Skeletal muscle satellite cell (primary cell): ENCODE measurements at regions not wholly inside any gene's neighbourhood (a gene's known extent, or its start where the extent isn't known, plus 50 kb on each side); places are given as distances from the start of the nearest gene placed in this dataset.

Experiments
- H3K27me3 ChIP-seq: 2 replicates; pipeline ENCODE4 v1.7.0; 2013; ENCODE audit warnings: low read length; ENCODE audit not compliant: control insufficient read depth, insufficient read depth
- H3K36me3 ChIP-seq: 2 replicates; pipeline ENCODE4 v1.7.0; 2013; ENCODE audit warnings: mild to moderate bottlenecking, control low read depth, low read length; ENCODE audit not compliant: insufficient read depth
- H3K4me1 ChIP-seq: 2 replicates; pipeline ENCODE4 v1.7.0; 2013; ENCODE audit warnings: low read length; ENCODE audit not compliant: control insufficient read depth, insufficient read depth
- H3K4me2 ChIP-seq: 2 replicates; pipeline ENCODE4 v1.7.0; 2013; ENCODE audit warnings: mild to moderate bottlenecking, low read length
- H3K4me3 ChIP-seq: 2 replicates; pipeline ENCODE4 v1.7.0; 2013; ENCODE audit warnings: low read length
- H3K9ac ChIP-seq: 2 replicates; pipeline ENCODE4 v1.7.0; 2013; ENCODE audit warnings: mild to moderate bottlenecking, low read depth, low read length, moderate library complexity
- H3K9me3 ChIP-seq: replicated peaks from 2 replicates; pipeline ENCODE4 v1.7.0; 2013; ENCODE audit warnings: mild to moderate bottlenecking, control low read depth, low read length

DNA sequence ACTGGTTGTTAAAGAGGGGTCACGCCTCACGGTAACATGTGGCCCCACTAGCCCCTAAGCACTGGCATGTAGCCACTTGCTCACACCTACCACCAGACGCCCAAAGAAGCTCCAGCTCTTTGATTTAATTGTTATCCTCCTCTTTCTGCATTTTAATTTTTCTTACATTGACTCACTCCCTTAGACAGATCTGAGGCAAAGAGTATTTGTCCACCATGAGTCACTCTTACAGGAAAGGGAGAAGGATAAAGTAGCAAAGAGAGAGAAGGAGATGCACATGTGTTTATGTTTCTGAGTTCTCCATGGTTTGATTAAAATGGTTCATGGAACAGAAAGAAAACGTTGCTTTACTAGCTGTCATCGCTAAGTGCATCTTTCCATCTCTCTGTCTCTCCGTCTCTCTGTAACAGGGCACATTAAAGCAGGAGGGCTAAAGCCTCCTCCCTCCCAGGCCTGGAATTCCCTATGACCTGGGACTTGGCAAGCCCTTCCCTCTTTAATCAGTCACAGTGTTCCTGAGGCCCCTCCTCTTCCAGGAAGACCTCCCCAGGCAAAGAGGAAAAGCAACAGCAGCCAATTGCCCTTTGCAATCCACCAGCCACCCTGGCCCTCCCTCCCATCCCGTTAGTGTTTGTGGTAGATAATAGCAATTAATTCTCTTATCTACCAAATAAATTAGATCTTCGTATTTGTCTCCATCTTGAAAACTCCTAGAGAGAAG, 112.8 kb upstream of the TSHZ2 start:
- H3K36me3 ChIP-seq = no peaks in the 10 kb centered on the region
- H3K27me3 ChIP-seq = no peaks in the 10 kb centered on the region
- H3K9me3 ChIP-seq = no peaks in the 10 kb centered on the region
- H3K4me2 ChIP-seq = no peak overlapping the region
- H3K4me3 ChIP-seq = no peak overlapping the region
- H3K4me1 ChIP-seq = no peaks in the 10 kb centered on the region
- no peak overlapping the region for H3K9ac ChIP-seq

GRCh38 chr20:52852714-52853113, 119.4 kb upstream of the TSHZ2 start:
- no peak overlapping the region for H3K9ac ChIP-seq
- H3K36me3 ChIP-seq = no peaks in the 10 kb centered on the region
- H3K9me3 ChIP-seq = no peaks in the 10 kb centered on the region
- H3K27me3 ChIP-seq = no peaks in the 10 kb centered on the region
- H3K4me1 ChIP-seq = no peaks in the 10 kb centered on the region
- no peak overlapping the region for H3K4me3 ChIP-seq
- H3K4me2 ChIP-seq = no peak overlapping the region

DNA sequence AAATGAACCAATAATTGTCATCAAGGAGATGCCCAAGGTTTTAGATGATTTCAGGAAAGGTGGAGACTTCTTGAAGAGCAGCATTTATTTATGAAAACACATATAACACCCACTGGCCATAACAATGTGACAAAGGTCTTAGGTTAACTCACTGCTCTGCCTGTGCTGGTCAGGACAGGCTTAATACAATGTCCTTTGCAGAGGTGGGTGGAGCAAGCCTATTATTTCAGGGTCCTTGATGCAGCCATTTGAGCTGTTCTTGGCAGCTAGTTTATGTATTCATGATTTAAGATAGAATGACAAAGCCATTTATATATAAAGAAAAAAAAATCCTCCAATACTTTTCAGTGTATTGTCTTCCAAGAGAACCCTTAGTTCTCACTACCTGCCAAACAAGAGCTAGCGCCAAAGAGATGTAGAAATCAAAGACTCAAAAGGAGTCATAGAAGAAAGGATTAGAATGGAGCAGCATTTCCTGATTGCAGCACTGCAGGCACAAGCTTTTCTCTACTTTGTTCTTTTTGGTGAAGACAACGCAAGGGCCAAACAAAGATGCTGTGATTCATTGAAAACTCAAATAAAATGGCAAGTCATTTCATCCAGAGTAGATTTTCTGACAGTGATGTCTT, 124.3 kb upstream of the TSHZ2 start:
- Histone ChIP-seq H3K36me3 (no peaks in the 10 kb centered on the region), H3K4me2 (no peak overlapping the region), H3K4me3 (no peak overlapping the region), H3K9me3 (no peaks in the 10 kb centered on the region), H3K4me1 (no peaks in the 10 kb centered on the region), H3K27me3 (no peaks in the 10 kb centered on the region), H3K9ac (no peak overlapping the region)

- no peaks in the 10 kb centered on the region for H3K27me3 ChIP-seq
- H3K36me3 ChIP-seq = no peaks in the 10 kb centered on the region
- H3K4me1 ChIP-seq = no peaks in the 10 kb centered on the region
- H3K9me3 ChIP-seq = no peaks in the 10 kb centered on the region
- H3K4me3 ChIP-seq = no peak overlapping the region
- no peak overlapping the region for H3K9ac ChIP-seq
- no peak overlapping the region for H3K4me2 ChIP-seq
These were observed 125.0 kb upstream of the TSHZ2 start for GRCh38 chr20:52847029-52847660.

DNA sequence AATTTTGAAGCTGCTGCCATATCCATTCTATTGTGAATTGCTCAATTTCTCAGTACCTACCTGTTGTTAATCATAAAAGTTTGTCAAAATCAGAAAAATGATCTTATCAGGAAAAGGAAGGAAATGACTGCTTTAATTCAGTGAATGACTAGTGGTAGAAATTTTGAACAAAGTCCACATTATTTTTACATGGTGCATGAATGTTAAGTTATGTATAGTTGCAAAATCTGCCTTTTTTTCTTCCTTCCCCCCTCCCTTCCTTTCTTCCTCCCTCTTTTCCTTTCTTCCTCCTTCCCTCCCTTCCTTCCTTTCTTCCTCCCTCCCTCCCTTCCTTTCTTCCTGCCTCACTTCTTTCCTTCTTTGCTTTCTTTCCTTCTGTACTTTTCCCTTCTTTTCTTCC, 127.1 kb upstream of the TSHZ2 start:
- Histone ChIP-seq H3K4me2 (no peak overlapping the region), H3K4me1 (no peaks in the 10 kb centered on the region), H3K9me3 (no peaks in the 10 kb centered on the region), H3K4me3 (no peak overlapping the region), H3K36me3 (no peaks in the 10 kb centered on the region), H3K27me3 (no peaks in the 10 kb centered on the region), H3K9ac (no peak overlapping the region)

DNA sequence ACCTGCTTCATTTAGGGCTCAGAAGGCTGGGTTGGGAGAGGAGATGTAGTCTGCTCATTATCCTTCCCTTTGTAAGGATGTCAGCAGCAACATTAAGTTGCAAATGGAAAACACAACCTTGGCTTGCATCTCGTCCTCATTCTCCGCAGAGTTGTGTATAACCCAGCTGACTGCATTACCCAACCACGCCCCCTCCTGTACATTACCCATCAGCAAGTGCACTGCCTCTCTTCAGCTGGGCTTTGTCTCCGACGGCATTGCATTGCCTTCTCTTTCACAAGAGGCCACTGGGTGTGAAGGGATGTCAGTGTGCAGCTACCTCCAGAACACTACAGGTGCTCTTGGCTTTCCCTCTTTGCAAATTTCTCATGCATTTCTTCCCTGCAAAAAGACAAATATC, 128.7 kb upstream of the TSHZ2 start:
- Histone ChIP-seq H3K4me3 (no peak overlapping the region), H3K4me1 (no peaks in the 10 kb centered on the region), H3K27me3 (no peaks in the 10 kb centered on the region), H3K36me3 (no peaks in the 10 kb centered on the region), H3K9ac (no peak overlapping the region), H3K9me3 (no peaks in the 10 kb centered on the region), H3K4me2 (no peak overlapping the region)

DNA sequence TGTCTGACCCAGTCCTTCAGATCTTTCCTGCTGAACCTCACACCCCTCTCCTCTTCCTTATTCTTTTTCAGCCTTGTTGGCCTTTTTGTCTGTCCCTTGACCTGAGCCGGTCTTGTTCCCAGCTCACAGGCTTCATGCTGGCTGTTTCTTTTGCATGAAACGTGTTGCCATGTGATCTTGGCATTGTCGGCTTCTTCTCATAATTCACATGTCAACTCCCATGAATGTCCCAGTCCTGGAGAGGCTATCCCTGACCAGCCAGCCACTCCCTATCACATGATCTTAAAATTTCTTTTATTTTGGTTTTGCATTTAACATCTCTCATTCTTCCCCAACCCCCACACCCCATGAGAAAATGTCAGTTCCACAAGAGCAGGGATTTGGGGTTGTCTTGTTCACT, 131.2 kb upstream of the TSHZ2 start:
- Histone ChIP-seq H3K4me3 (no peak overlapping the region), H3K9me3 (no peaks in the 10 kb centered on the region), H3K9ac (no peak overlapping the region), H3K4me1 (no peaks in the 10 kb centered on the region), H3K27me3 (no peaks in the 10 kb centered on the region), H3K36me3 (no peaks in the 10 kb centered on the region), H3K4me2 (no peak overlapping the region)

GRCh38 chr20:52840041-52840440, 132.1 kb upstream of the TSHZ2 start:
- no peak overlapping the region for H3K9ac ChIP-seq
- H3K27me3 ChIP-seq = no peaks in the 10 kb centered on the region
- no peak overlapping the region for H3K4me3 ChIP-seq
- H3K36me3 ChIP-seq = no peaks in the 10 kb centered on the region
- no peak overlapping the region for H3K4me2 ChIP-seq
- no peaks in the 10 kb centered on the region for H3K4me1 ChIP-seq
- no peaks in the 10 kb centered on the region for H3K9me3 ChIP-seq

DNA sequence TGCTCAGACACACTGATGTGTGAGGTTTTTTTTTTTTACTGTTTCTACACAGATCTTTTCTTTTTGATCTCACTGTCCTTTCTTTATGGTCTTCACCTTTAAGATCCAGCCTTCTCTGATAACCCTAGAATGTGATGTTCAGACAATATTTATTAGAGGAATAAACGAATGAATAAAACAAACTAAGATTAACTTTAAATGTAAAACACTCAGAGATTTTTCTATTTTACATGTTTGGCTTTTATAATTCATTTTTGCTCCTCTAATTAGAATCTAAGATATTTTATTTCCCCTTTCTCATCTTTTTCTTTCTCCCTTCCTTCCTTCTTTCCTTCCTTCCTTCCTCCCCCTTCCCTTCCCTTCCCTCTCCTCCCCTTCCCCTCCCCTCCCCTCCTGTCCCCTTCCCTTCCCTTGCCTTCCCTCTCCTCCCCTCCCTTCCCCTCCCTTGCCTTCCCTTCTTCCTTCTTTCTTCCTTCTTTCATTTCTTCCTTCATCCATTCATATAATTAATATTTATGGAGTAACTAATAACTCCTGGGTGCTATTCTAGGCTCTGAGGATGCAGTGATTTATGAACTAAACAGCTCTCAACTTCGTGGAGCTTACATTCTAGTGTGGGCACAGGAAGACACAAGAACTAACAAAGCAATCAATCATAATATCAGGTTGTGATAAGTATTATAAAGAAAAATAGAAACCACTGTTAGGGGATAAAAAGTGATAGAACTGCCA, 133.5 kb upstream of the TSHZ2 start:
- Histone ChIP-seq H3K9ac (no peak overlapping the region), H3K4me2 (no peak overlapping the region), H3K9me3 (no peaks in the 10 kb centered on the region), H3K4me3 (no peak overlapping the region), H3K36me3 (no peaks in the 10 kb centered on the region), H3K27me3 (no peaks in the 10 kb centered on the region), H3K4me1 (no peaks in the 10 kb centered on the region)

GRCh38 chr20:52837378-52837777, 134.8 kb upstream of the TSHZ2 start:
- H3K4me1 ChIP-seq = no peaks in the 10 kb centered on the region
- H3K9ac ChIP-seq = no peak overlapping the region

DNA sequence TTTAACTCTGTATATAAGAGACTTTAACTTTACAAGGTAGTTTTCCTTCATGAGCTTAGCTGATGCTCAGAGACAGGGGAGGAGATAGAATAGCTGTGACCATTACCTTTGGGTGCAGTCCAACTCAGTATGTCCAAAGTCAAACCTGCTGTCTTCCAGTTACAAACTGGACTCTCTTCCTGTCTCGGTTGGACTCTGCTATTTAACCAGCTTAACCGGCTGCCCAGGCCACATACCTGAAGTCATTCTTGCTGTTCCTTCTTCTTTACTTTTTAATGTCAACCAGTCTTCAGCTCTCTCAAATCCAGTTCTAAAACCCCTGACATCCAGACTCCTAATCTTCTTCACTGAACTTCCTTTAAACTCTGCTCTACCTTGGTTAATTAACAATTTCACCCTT, 138.3 kb upstream of the TSHZ2 start:
- Histone ChIP-seq H3K4me1 (no peaks in the 10 kb centered on the region), H3K27me3 (no peaks in the 10 kb centered on the region), H3K4me2 (no peak overlapping the region), H3K9me3 (no peaks in the 10 kb centered on the region), H3K4me3 (no peak overlapping the region), H3K36me3 (no peaks in the 10 kb centered on the region), H3K9ac (no peak overlapping the region)

More at GRCh38 chr20:52837378-52837777, 134.8 kb upstream of the TSHZ2 start:
- H3K4me2 ChIP-seq = no peak overlapping the region
- no peak overlapping the region for H3K4me3 ChIP-seq
- H3K27me3 ChIP-seq = no peaks in the 10 kb centered on the region
- no peaks in the 10 kb centered on the region for H3K36me3 ChIP-seq
- H3K9me3 ChIP-seq = no peaks in the 10 kb centered on the region
